Stimulated activated CD4-positive, alpha-beta T cell treated with anti-CD3 and anti-CD28 coated beads, Interleukin-4, amount 100 ng/mL, for 1 hour (primary cell): ENCODE measurements at regions not wholly inside any gene's neighbourhood (a gene's known extent, or its start where the extent isn't known, plus 50 kb on each side); places are given as distances from the start of the nearest gene placed in this dataset.

Experiments
- DNase-seq: peaks from one replicate; pipeline ENCODE4 v3.0.0-alpha.2; 2020

- DNase-seq = peak; percentile 68
Observed at GRCh38 chr15:98421419-98422129, 226.8 kb upstream of the IGF1R start.

GRCh38 chr15:98422130-98422478 lies 226.2 kb upstream of the IGF1R start:
- DNase-seq = no peak

- no peak for DNase-seq
Observed at GRCh38 chr15:98425173-98425572, 223.2 kb upstream of the IGF1R start.

GRCh38 chr15:98427321-98427720 lies 221.0 kb upstream of the IGF1R start:
- no peak for DNase-seq

- peak; percentile 71 for DNase-seq
Observed at GRCh38 chr15:98428253-98428989, 219.9 kb upstream of the IGF1R start.

- no peak for DNase-seq
Observed at GRCh38 chr15:98431171-98431570, 217.2 kb upstream of the IGF1R start.

- no peak for DNase-seq
Observed at GRCh38 chr15:98433346-98433745, 215.0 kb upstream of the IGF1R start.

GRCh38 chr15:98433856-98434255 lies 214.5 kb upstream of the IGF1R start:
- DNase-seq = no peak

GRCh38 chr15:98437752-98438151 lies 210.6 kb upstream of the IGF1R start:
- DNase-seq = no peak

GRCh38 chr15:98438326-98438725 lies 210.0 kb upstream of the IGF1R start:
- no peak for DNase-seq

- no peak for DNase-seq
Observed at GRCh38 chr15:98438907-98439306, 209.4 kb upstream of the IGF1R start.

GRCh38 chr15:98439523-98439942 lies 208.8 kb upstream of the IGF1R start:
- DNase-seq = no peak

- DNase-seq = no peak
Observed at GRCh38 chr15:98440917-98441316, 207.4 kb upstream of the IGF1R start.

GRCh38 chr15:98441599-98441998 lies 206.7 kb upstream of the IGF1R start:
- DNase-seq = no peak

- peak; percentile 54 for DNase-seq
Observed at GRCh38 chr15:98442379-98442833, 205.9 kb upstream of the IGF1R start.

- DNase-seq = no peak
Observed at GRCh38 chr15:98442901-98443300, 205.4 kb upstream of the IGF1R start.

GRCh38 chr15:98443526-98443925 lies 204.8 kb upstream of the IGF1R start:
- DNase-seq = no peak

GRCh38 chr15:98444138-98444537 lies 204.2 kb upstream of the IGF1R start:
- no peak for DNase-seq

- no peak for DNase-seq
Observed at GRCh38 chr15:98445315-98445714, 203.0 kb upstream of the IGF1R start.

GRCh38 chr15:98446083-98446482 lies 202.3 kb upstream of the IGF1R start:
- no peak for DNase-seq

- DNase-seq = no peak
Observed at GRCh38 chr15:98447069-98447468, 201.3 kb upstream of the IGF1R start.

- no peak for DNase-seq
Observed at GRCh38 chr15:98451236-98451635, 197.1 kb upstream of the IGF1R start.

GRCh38 chr15:98452238-98452637 lies 196.1 kb upstream of the IGF1R start:
- no peak for DNase-seq

- DNase-seq = no peak
Observed at GRCh38 chr15:98455904-98456303, 192.4 kb upstream of the IGF1R start.

GRCh38 chr15:98476559-98476958 lies 171.8 kb upstream of the IGF1R start:
- DNase-seq = no peak
